Fibroblast of the aortic adventitia (primary cell): ENCODE measurements at regions not wholly inside any gene's neighbourhood (a gene's known extent, or its start where the extent isn't known, plus 50 kb on each side); places are given as distances from the start of the nearest gene placed in this dataset.

Source experiments
- DNase-seq: peaks from one replicate; pipeline ENCODE4 v3.0.0-alpha.2; 2010; ENCODE audit warnings: low read depth
- H3K4me3 ChIP-seq: 2 replicates; pipeline ENCODE4 v1.5.1; 2011; ENCODE audit warnings: low read depth, mild to moderate bottlenecking, control low read depth, low read length, moderate library complexity
- CTCF ChIP-seq: IDR thresholded peaks from 2 replicates; pipeline ENCODE4 v1.5.1; 2011; ENCODE audit warnings: mild to moderate bottlenecking, low read length, control low read depth, inconsistent platforms; ENCODE audit not compliant: insufficient read depth

GRCh38 chr5:63596254-63596653 lies 366.0 kb downstream of the HTR1A start:
- TF ChIP-seq CTCF = no peak
- no peak overlapping the region for H3K4me3 ChIP-seq
- DNase-seq = no peak

DNA sequence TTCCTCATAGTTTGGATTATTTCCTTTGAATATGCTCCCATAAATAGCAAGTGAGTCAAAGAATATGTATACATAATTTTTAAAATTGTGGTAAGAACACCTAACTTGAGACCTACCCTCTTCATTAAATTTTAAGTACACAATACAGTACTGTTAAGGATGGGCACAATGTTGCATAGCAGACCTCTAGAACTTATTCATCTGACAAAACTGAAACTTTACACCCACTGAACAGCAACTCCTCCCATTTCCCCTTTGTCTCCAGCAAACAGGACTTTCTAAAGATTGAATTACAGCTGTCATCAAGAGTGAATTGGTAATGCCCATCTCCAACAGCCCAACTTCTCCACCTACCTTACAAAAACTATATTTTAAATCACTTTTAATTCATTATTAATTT lies 388.9 kb downstream of the HTR1A start:
- no peak for TF ChIP-seq CTCF
- no peak for DNase-seq
- H3K4me3 ChIP-seq = no peak overlapping the region

DNA sequence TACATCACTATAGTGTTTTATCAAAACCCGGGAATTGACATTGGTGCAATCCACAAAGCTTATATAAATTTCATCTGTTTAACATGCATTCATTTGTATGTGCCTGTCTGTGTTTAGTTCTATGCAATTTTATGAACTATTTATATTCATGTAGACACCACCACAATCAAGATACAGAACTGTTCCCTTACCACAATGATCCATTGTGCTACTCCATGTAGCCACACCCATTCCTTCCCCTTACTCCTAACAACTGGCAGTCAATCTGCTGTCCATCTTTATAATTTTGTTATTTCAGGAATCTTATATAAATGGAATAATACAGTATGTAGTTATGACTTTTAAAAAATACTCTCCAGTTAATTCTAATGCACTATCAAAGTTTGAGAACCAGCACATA lies 389.5 kb downstream of the HTR1A start:
- DNase-seq = no peak
- H3K4me3 ChIP-seq = no peak overlapping the region
- TF ChIP-seq CTCF = no peak

GRCh38 chr5:63570752-63571151 lies 391.5 kb downstream of the HTR1A start:
- no peak for DNase-seq
- H3K4me3 ChIP-seq = no peak overlapping the region
- TF ChIP-seq CTCF = no peak

DNA sequence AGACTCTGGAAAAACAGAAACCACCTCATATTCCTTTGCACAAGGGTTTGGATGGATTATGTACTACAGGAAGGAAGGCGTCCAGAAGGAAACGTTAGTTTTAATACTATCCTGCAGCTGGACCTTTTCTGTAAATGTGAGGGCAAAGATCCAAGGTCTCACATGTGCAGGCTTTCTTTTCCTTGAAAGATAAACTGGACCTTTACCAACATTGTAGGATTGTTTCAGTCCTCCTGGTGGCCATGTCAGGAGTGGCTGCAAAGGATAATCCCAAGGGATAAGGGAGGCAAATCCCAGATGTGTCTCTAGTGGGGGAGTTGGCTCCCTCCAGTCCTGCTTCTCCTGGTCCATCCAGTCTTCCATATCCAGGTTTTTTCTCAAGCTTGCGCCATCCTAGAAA lies 397.5 kb downstream of the HTR1A start:
- H3K4me3 ChIP-seq = no peak overlapping the region
- DNase-seq = no peak
- TF ChIP-seq CTCF = no peak

- H3K4me3 ChIP-seq = no peak overlapping the region
- TF ChIP-seq CTCF = no peak
- no peak for DNase-seq
These were observed 399.0 kb downstream of the HTR1A start for GRCh38 chr5:63563008-63563917.

GRCh38 chr5:63555874-63556273 lies 406.4 kb downstream of the HTR1A start:
- no peak for TF ChIP-seq CTCF
- DNase-seq = no peak
- no peak overlapping the region for H3K4me3 ChIP-seq
